ENCODE measurements at regions not wholly inside any gene's neighbourhood (a gene's known extent, or its start where the extent isn't known, plus 50 kb on each side); places are given as distances from the start of the nearest gene placed in this dataset.

DNA sequence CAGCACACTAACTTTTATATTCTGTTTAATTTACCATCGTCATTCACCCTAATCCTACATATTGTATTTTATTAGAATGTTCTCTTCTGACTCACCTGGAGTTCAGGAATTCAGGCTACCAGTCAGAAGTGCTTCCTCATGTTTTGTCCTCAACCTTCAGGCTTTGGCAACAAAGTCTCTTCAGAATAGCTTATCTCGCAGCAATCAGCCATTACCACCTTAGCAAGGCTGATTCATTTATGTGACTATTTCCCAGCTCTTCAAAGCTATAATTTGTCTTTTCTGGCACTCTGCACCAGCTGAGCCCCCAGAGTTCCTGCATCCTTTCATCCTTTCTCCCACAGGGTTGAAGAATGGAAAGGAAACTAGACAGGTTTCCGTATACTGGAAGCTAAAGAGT lies 365.5 kb upstream of the CDH18 start:
- TF ChIP-seq, protein P1, sequence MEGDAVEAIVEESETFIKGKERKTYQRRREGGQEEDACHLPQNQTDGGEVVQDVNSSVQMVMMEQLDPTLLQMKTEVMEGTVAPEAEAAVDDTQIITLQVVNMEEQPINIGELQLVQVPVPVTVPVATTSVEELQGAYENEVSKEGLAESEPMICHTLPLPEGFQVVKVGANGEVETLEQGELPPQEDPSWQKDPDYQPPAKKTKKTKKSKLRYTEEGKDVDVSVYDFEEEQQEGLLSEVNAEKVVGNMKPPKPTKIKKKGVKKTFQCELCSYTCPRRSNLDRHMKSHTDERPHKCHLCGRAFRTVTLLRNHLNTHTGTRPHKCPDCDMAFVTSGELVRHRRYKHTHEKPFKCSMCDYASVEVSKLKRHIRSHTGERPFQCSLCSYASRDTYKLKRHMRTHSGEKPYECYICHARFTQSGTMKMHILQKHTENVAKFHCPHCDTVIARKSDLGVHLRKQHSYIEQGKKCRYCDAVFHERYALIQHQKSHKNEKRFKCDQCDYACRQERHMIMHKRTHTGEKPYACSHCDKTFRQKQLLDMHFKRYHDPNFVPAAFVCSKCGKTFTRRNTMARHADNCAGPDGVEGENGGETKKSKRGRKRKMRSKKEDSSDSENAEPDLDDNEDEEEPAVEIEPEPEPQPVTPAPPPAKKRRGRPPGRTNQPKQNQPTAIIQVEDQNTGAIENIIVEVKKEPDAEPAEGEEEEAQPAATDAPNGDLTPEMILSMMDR (IDR thresholded peaks at IDR 0.05) = no peak
- TF ChIP-seq NFYB (CRISPR knock-in tag; conservative IDR thresholded peaks at IDR 0.05; ENCODE audit: low read depth) (no peak), FOXP1 (CRISPR knock-in tag; IDR thresholded peaks at IDR 0.05; ENCODE audit: borderline replicate concordance) (no peak), NR2C2 (CRISPR knock-in tag; IDR thresholded peaks at IDR 0.05) (no peak), GTF2I (CRISPR knock-in tag; conservative IDR thresholded peaks at IDR 0.05) (no peak), CBFB (CRISPR knock-in tag; IDR thresholded peaks at IDR 0.05; ENCODE audit: low read depth) (no peak), ZNF416 (CRISPR knock-in tag; IDR thresholded peaks at IDR 0.05) (no peak)
- TF ChIP-seq, protein P2, sequence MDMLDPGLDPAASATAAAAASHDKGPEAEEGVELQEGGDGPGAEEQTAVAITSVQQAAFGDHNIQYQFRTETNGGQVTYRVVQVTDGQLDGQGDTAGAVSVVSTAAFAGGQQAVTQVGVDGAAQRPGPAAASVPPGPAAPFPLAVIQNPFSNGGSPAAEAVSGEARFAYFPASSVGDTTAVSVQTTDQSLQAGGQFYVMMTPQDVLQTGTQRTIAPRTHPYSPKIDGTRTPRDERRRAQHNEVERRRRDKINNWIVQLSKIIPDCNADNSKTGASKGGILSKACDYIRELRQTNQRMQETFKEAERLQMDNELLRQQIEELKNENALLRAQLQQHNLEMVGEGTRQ (CRISPR knock-in tag; IDR thresholded peaks at IDR 0.05) = no peak
